Myocyte (in vitro differentiated cells): ENCODE measurements at regions not wholly inside any gene's neighbourhood (a gene's known extent, or its start where the extent isn't known, plus 50 kb on each side); places are given as distances from the start of the nearest gene placed in this dataset.
"Not testable (repeated sequence)": the region's sequence is repeated elsewhere in the genome, so short reads cannot be mapped to it uniquely, and the experiment has no call there.

ENCODE experiments used
- DNase-seq: peaks from one replicate; pipeline ENCODE4 v3.0.0-alpha.2; 2012; ENCODE audit warnings: low read depth

GRCh38 chr11:71334191-71334590, 81.8 kb upstream of the SHANK2 start:
- DNase-seq = no peak

GRCh38 chr11:71333473-71333872, 81.1 kb upstream of the SHANK2 start:
- DNase-seq = no peak

- no peak for DNase-seq
Observed at GRCh38 chr11:71332447-71332846, 80.1 kb upstream of the SHANK2 start.

GRCh38 chr11:71332046-71332445, 79.7 kb upstream of the SHANK2 start:
- DNase-seq = no peak

- no peak for DNase-seq
Observed at GRCh38 chr11:71331631-71332030, 79.3 kb upstream of the SHANK2 start.

- DNase-seq = no peak
Observed at GRCh38 chr11:71330996-71331395, 78.6 kb upstream of the SHANK2 start.

GRCh38 chr11:71330349-71330748, 78.0 kb upstream of the SHANK2 start:
- DNase-seq = no peak

- DNase-seq = no peak
Observed at GRCh38 chr11:71329786-71330185, 77.4 kb upstream of the SHANK2 start.

- no peak for DNase-seq
Observed at GRCh38 chr11:71329165-71329510, 76.8 kb upstream of the SHANK2 start.

GRCh38 chr11:71327156-71328085, 75.0 kb upstream of the SHANK2 start:
- DNase-seq = no peak

- DNase-seq = no peak
Observed at GRCh38 chr11:71326328-71326940, 74.1 kb upstream of the SHANK2 start.

- DNase-seq = no peak
Observed at GRCh38 chr11:71325418-71326327, 73.3 kb upstream of the SHANK2 start.

- no peak for DNase-seq
Observed at GRCh38 chr11:71324788-71325417, 72.5 kb upstream of the SHANK2 start.

GRCh38 chr11:71323876-71324526, 71.6 kb upstream of the SHANK2 start:
- no peak for DNase-seq

GRCh38 chr11:71322861-71323582, 70.6 kb upstream of the SHANK2 start:
- no peak for DNase-seq

- DNase-seq = no peak
Observed at GRCh38 chr11:71322192-71322735, 69.9 kb upstream of the SHANK2 start.

GRCh38 chr11:71321433-71322191, 69.2 kb upstream of the SHANK2 start:
- DNase-seq = no peak

GRCh38 chr11:71316701-71317100, 64.3 kb upstream of the SHANK2 start:
- no peak for DNase-seq

GRCh38 chr11:71312616-71313015, 60.2 kb upstream of the SHANK2 start:
- not testable (repeated sequence) for DNase-seq
